SK-N-SH (cell line): ENCODE measurements at regions not wholly inside any gene's neighbourhood (a gene's known extent, or its start where the extent isn't known, plus 50 kb on each side); places are given as distances from the start of the nearest gene placed in this dataset.
"Not testable (repeated sequence)": the region's sequence is repeated elsewhere in the genome, so short reads cannot be mapped to it uniquely, and the experiment has no call there.

ENCODE experiments used
- CTCF ChIA-PET: fragments of 300-600, 350-600 bp; formaldehyde crosslinking; extraction: SDS; loops from one replicate; lab custom pipeline; 2021; lab: Yijun Ruan, JAX
- POLR2A ChIA-PET: fragments of 350-600 bp; sonication (Branson Sonifier 250); formaldehyde crosslinking; extraction: SDS; loops from one replicate; lab custom pipeline; 2020; ENCODE audit warnings: antibody characterized with exemption, inconsistent platforms; lab: Yijun Ruan, JAX
- DNase-seq: peaks from one replicate; pipeline ENCODE4 v3.0.0; 2012
- H2AFZ ChIP-seq: fragments of 200-600 bp; sonication (generic); 2 replicates; pipeline ENCODE4 v1.8.1; 2016; ENCODE audit warnings: antibody characterized with exemption, mild to moderate bottlenecking, low read depth
- H3F3A ChIP-seq: fragments of 200-600 bp; sonication (generic); replicated peaks from 2 replicates; pipeline ENCODE3; 2016; ENCODE audit warnings: antibody characterized with exemption, mild to moderate bottlenecking; ENCODE audit not compliant: insufficient read depth
- H3K27ac ChIP-seq, 2 experiments: fragments of 200-500 bp in 1 of 2; fragments of 200-600 bp in 1 of 2; sonication (Bioruptor generic) in 1 of 2; sonication (generic), shearing (Covaris generic) in 1 of 2; 2 replicates each; pipeline versions ENCODE4 v1.5.1 to v1.6.1; 2014 to 2016; ENCODE audit warnings: low read depth in 2 of 2, inconsistent platforms in 1 of 2, low read length in 1 of 2, mild to moderate bottlenecking in 1 of 2, mixed read lengths in 1 of 2
- H3K27me3 ChIP-seq: fragments of 200-600 bp; sonication (generic), shearing (Covaris generic); 2 replicates; pipeline ENCODE4 v1.6.1; 2016; ENCODE audit warnings: mixed run types; ENCODE audit not compliant: insufficient read depth
- H3K36me3 ChIP-seq, 2 experiments: fragments of 200-500 bp in 1 of 2; fragments of 200-600 bp in 1 of 2; sonication (Bioruptor generic) in 1 of 2; sonication (generic) in 1 of 2; replicated peaks in 1 of 2; 2 replicates each; pipeline versions ENCODE3 to v1.5.1; 2014 to 2016; ENCODE audit warnings: low read length in 1 of 2, mild to moderate bottlenecking in 1 of 2; ENCODE audit not compliant: insufficient read depth in 2 of 2, control insufficient read depth in 1 of 2
- H3K4me1 ChIP-seq, 2 experiments: fragments of 200-500 bp in 1 of 2; fragments of 200-600 bp in 1 of 2; sonication (Bioruptor generic) in 1 of 2; sonication (generic), shearing (Covaris generic) in 1 of 2; 2 replicates each; pipeline versions ENCODE4 v1.5.1 to v1.6.1; 2014 to 2016; ENCODE audit warnings: low read depth in 1 of 2, low read length in 1 of 2, mixed run types in 1 of 2; ENCODE audit not compliant: insufficient read depth in 2 of 2, control insufficient read depth in 1 of 2
- H3K4me2 ChIP-seq: fragments of 200-600 bp; sonication (generic), shearing (Covaris generic); 2 replicates; pipeline ENCODE4 v1.6.1; 2017; ENCODE audit warnings: mixed run types
- H3K4me3 ChIP-seq, 2 experiments: fragments of 200-500 bp in 1 of 2; fragments of 200-600 bp in 1 of 2; sonication (Bioruptor generic) in 1 of 2; sonication (generic), shearing (Covaris generic) in 1 of 2; 2 replicates each; pipeline versions ENCODE4 v1.5.1 to v1.8.1; 2014 to 2016; ENCODE audit warnings: low read depth in 2 of 2, inconsistent platforms in 1 of 2, low read length in 1 of 2, mild to moderate bottlenecking in 1 of 2, mixed read lengths in 1 of 2, moderate library complexity in 1 of 2
- H3K79me2 ChIP-seq: fragments of 200-600 bp; sonication (generic); 2 replicates; pipeline ENCODE4 v1.8.1; 2017; ENCODE audit warnings: mild to moderate bottlenecking; ENCODE audit not compliant: insufficient read depth
- H3K9ac ChIP-seq: fragments of 200-600 bp; sonication (generic); 2 replicates; pipeline ENCODE4 v1.6.1; 2017; ENCODE audit warnings: mixed run types
- H3K9me2 ChIP-seq: fragments of 200-600 bp; sonication (generic); 2 replicates; pipeline ENCODE4 v1.6.1; 2017; ENCODE audit warnings: mixed run types
- H3K9me3 ChIP-seq: fragments of 200-600 bp; sonication (generic); 2 replicates; pipeline ENCODE4 v1.6.1; 2017; ENCODE audit warnings: mixed run types, mild to moderate bottlenecking, moderate library complexity
- H4K20me1 ChIP-seq: fragments of 200-600 bp; sonication (generic); 2 replicates; pipeline ENCODE4 v1.6.1; 2017; ENCODE audit warnings: mild to moderate bottlenecking, mixed run types; ENCODE audit not compliant: insufficient read depth
- ELF1 ChIP-seq: IDR thresholded peaks from 2 replicates; pipeline ENCODE4 v1.4.0; 2012
- EP300 ChIP-seq, 2 experiments: IDR thresholded peaks; 2 replicates each; pipeline versions ENCODE4 v1.4.0 to v1.6.1; 2012; ENCODE audit warnings: borderline replicate concordance in 1 of 2, low read depth in 1 of 2, low read length in 1 of 2
- EZH2phosphoT487 ChIP-seq: fragments of 200-600 bp; sonication (generic); IDR thresholded peaks from 2 replicates; pipeline ENCODE4 v1.6.1; 2017; ENCODE audit warnings: low read depth, mixed run types, mild to moderate bottlenecking, antibody characterized with exemption, moderate library complexity, borderline replicate concordance
- FOSL2 ChIP-seq: IDR thresholded peaks from 2 replicates; pipeline ENCODE4 v1.4.0; 2012; ENCODE audit warnings: low read depth, mild to moderate bottlenecking, moderate library complexity, borderline replicate concordance
- FOXM1 ChIP-seq: IDR thresholded peaks from 2 replicates; pipeline ENCODE4 v1.4.0; 2012; ENCODE audit warnings: low read depth, mild to moderate bottlenecking
- GATA2 ChIP-seq: sonication (generic); formaldehyde crosslinking; IDR thresholded peaks from 2 replicates; pipeline ENCODE4 v1.5.0; 2020; ENCODE audit warnings: mild to moderate bottlenecking, missing genetic modification reagents
- IRF3 ChIP-seq: fragments of 150-350 bp; IDR thresholded peaks from 2 replicates; pipeline ENCODE4 v1.6.1; 2016; ENCODE audit warnings: mild to moderate bottlenecking, low read depth, low read length
- MAX ChIP-seq: IDR thresholded peaks from 2 replicates; pipeline ENCODE4 v1.4.0; 2012; ENCODE audit warnings: low read depth
- MEF2A ChIP-seq: IDR thresholded peaks from 2 replicates; pipeline ENCODE4 v1.4.0; 2012; ENCODE audit warnings: low read depth, borderline replicate concordance
- NRF1 ChIP-seq: IDR thresholded peaks from 2 replicates; pipeline ENCODE4 v1.6.1; 2012; ENCODE audit warnings: low read depth, mild to moderate bottlenecking, low read length
- PBX3 ChIP-seq: IDR thresholded peaks from 2 replicates; pipeline ENCODE4; 2012
- RAD21 ChIP-seq: IDR thresholded peaks from 2 replicates; pipeline ENCODE4 v1.6.1; 2012; ENCODE audit warnings: mild to moderate bottlenecking, low read length
- RCOR1 ChIP-seq: fragments of 150-350 bp; IDR thresholded peaks from 2 replicates; pipeline ENCODE4 v1.6.1; 2017; ENCODE audit warnings: antibody characterized with exemption, low read length
- RFX5 ChIP-seq: IDR thresholded peaks from 2 replicates; pipeline ENCODE4 v1.6.1; 2012; ENCODE audit warnings: mild to moderate bottlenecking, improper control_type of control experiment, low read length
- TEAD4 ChIP-seq: IDR thresholded peaks from 2 replicates; pipeline ENCODE4 v1.4.0; 2012; ENCODE audit warnings: mild to moderate bottlenecking, borderline replicate concordance; ENCODE audit not compliant: insufficient read depth
- USF1 ChIP-seq: IDR thresholded peaks from 2 replicates; pipeline ENCODE4 v1.4.0; 2012; ENCODE audit warnings: low read depth, borderline replicate concordance
- YY1 ChIP-seq: IDR thresholded peaks from 2 replicates; pipeline ENCODE4 v1.4.0; 2012; ENCODE audit warnings: low read depth, mild to moderate bottlenecking
- ZBTB33 ChIP-seq: IDR thresholded peaks from 2 replicates; pipeline ENCODE4 v1.4.0; 2012; ENCODE audit warnings: low read depth, borderline replicate concordance
- WGBS: methylation state at CpG from one replicate; pipeline ENCODE4 v1.1.6; 2017; ENCODE audit warnings: low lambda C conversion rate; 5-methylcytosine and 5-hydroxymethylcytosine counted together

GRCh38 chr10:63689768-63690167, 168.6 kb downstream of the REEP3 start (continued):
- TF ChIP-seq RAD21 (no peak), EP300 (IDR thresholded peaks at IDR 0.05; ENCODE audit: borderline replicate concordance in 1 of 2, low read depth in 1 of 2, low read length in 1 of 2) (no peak), YY1 (no peak), MEF2A (no peak), PBX3 (no peak), ELF1 (no peak)

- Histone ChIP-seq H3K9me3 (no peaks in the 10 kb centered on the region), H4K20me1 (no peaks in the 10 kb centered on the region), H3K27ac (no peak overlapping the region), H3K4me2 (no peak overlapping the region), H3K27me3 (no peaks in the 10 kb centered on the region), H3K36me3 (no peaks in the 10 kb centered on the region), H3F3A (no peaks in the 10 kb centered on the region), H3K79me2 (no peaks in the 10 kb centered on the region), H3K9me2 (no peaks in the 10 kb centered on the region), H3K4me3 (no peak overlapping the region), H3K4me1 (peaks cover 0 to 11% of the 10 kb centered on the region in 2 experiments; a peak in 2 of 4 replicates), H2AFZ (0 out of 2 replicates have a peak overlapping the region, but pooled peaks have one; percentile 5), H3K9ac (no peak overlapping the region)
- POLR2A ChIA-PET: no interaction called here
- DNase-seq: no peak
- WGBS: 94% methylated on average over 2 of the region's 2 CpGs
- CTCF ChIA-PET: no interaction called here
- TF ChIP-seq GATA2 (CRISPR knock-in tag) (no peak), PBX3 (no peak), USF1 (no peak), TEAD4 (no peak), RCOR1 (no peak), NRF1 (no peak), EZH2phosphoT487 (no peak), RFX5 (no peak), MAX (no peak), FOXM1 (no peak), FOSL2 (no peak), IRF3 (no peak), RAD21 (no peak), ZBTB33 (no peak)
Observed at GRCh38 chr10:63692220-63692896, 171.2 kb downstream of the REEP3 start.

GRCh38 chr10:63693021-63693420, 171.8 kb downstream of the REEP3 start:
- CTCF ChIA-PET: interaction anchor here (1.7 kb wide), 1 partner anchor 9 kb away, joined by 3 read pairs; no protein-coding TSS in a partner anchor
- H2AFZ ChIP-seq, POLR2A ChIA-PET, H3K27me3 ChIP-seq, H4K20me1 ChIP-seq, H3K36me3 ChIP-seq, H3K9me3 ChIP-seq, H3K4me3 ChIP-seq, DNase-seq, H3K9ac ChIP-seq, H3K27ac ChIP-seq, H3K9me2 ChIP-seq, H3K79me2 ChIP-seq, H3F3A ChIP-seq, H3K4me2 ChIP-seq: not testable (repeated sequence)
- 78% methylated on average over 1 of the region's 1 CpG for WGBS
- peaks cover 0 to 16% of the 10 kb centered on the region in 2 experiments; a peak in 2 of 4 replicates for H3K4me1 ChIP-seq
